HEK293 (cell line): ENCODE measurements at regions not wholly inside any gene's neighbourhood (a gene's known extent, or its start where the extent isn't known, plus 50 kb on each side); places are given as distances from the start of the nearest gene placed in this dataset.

ENCODE experiments used
- BCL11A ChIP-seq: fragments of 450-650 bp; formaldehyde crosslinking; IDR thresholded peaks from 2 replicates; pipeline ENCODE4 v1.5.1; 2016; ENCODE audit warnings: low read depth, missing biosample characterization, missing genetic modification characterization
- KLF10 ChIP-seq: fragments of 450-650 bp; IDR thresholded peaks from 2 replicates; pipeline ENCODE4 v1.5.1; 2018; ENCODE audit warnings: missing biosample characterization, mild to moderate bottlenecking, missing genetic modification characterization
- KLF16 ChIP-seq: fragments of 450-650 bp; formaldehyde crosslinking; IDR thresholded peaks from 2 replicates; pipeline ENCODE4 v1.5.1; 2017; ENCODE audit warnings: missing biosample characterization, missing genetic modification characterization
- OSR2 ChIP-seq: fragments of 450-650 bp; formaldehyde crosslinking; IDR thresholded peaks from 2 replicates; pipeline ENCODE4 v1.5.1; 2016; ENCODE audit warnings: missing biosample characterization, missing genetic modification characterization
- ZBTB7A ChIP-seq: fragments of 450-650 bp; formaldehyde crosslinking; IDR thresholded peaks from 2 replicates; pipeline ENCODE4 v1.5.1; 2016; ENCODE audit warnings: low read depth, missing biosample characterization, missing genetic modification characterization
- ZIC2 ChIP-seq: fragments of 450-650 bp; formaldehyde crosslinking; IDR thresholded peaks from 2 replicates; pipeline ENCODE4 v1.5.1; 2016; ENCODE audit warnings: missing biosample characterization, missing genetic modification characterization
- ZNF175 ChIP-seq: fragments of 450-650 bp; formaldehyde crosslinking; IDR thresholded peaks from 2 replicates; pipeline ENCODE4 v1.5.1; 2016; ENCODE audit warnings: missing biosample characterization, missing genetic modification characterization
- ZNF239 ChIP-seq: fragments of 450-650 bp; formaldehyde crosslinking; IDR thresholded peaks from 2 replicates; pipeline ENCODE4 v1.5.1; 2016; ENCODE audit warnings: missing biosample characterization, missing genetic modification characterization
- ZNF530 ChIP-seq: fragments of 450-650 bp; formaldehyde crosslinking; IDR thresholded peaks from 2 replicates; pipeline ENCODE4 v1.5.1; 2016; ENCODE audit warnings: low read depth, missing biosample characterization, missing genetic modification characterization
- ZNF776 ChIP-seq: fragments of 450-650 bp; formaldehyde crosslinking; IDR thresholded peaks from 2 replicates; pipeline ENCODE4 v1.5.0; 2017; ENCODE audit warnings: missing biosample characterization, missing genetic modification characterization, borderline replicate concordance
- TF ChIP-seq, protein P1 (sequence below): fragments of 450-650 bp; formaldehyde crosslinking; IDR thresholded peaks from 2 replicates; pipeline ENCODE4 v1.5.1; 2016; ENCODE audit warnings: missing biosample characterization, missing genetic modification characterization
- TF ChIP-seq, protein P2 (sequence below): fragments of 450-650 bp; formaldehyde crosslinking; optimal IDR thresholded peaks from 2 replicates; pipeline ENCODE3; 2016; ENCODE audit warnings: missing biosample characterization, mild to moderate bottlenecking, missing genetic modification characterization

DNA sequence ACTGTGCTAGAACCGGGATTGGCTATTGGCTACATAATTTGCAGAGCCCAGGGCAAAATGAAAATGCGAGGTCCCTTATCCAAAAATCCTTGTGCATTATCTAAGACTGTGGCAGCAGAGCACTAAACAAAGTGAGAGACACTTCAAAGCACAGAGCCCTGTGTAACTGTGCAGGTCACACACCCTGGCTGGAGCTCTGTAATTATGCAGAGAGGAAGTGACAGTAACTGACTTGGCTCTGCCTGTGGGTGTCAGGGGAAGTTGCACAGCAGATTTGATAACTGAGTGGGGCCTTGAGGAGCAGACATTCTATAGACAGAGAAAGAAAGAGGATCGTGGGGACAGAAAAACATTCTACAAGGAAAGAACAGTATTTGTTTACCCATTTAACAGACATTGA is 173.5 kb upstream of the FMR1 start:
- TF ChIP-seq KLF10 (no peak), ZNF239 (tag by site-specific recombination) (no peak), BCL11A (no peak), ZIC2 (tag by site-specific recombination) (no peak), ZBTB7A (tag by site-specific recombination) (no peak), ZNF175 (tag by site-specific recombination) (no peak), ZNF776 (tag by site-specific recombination) (no peak), OSR2 (no peak), KLF16 (tag by site-specific recombination) (no peak), ZNF530 (no peak)
- TF ChIP-seq, protein P1, sequence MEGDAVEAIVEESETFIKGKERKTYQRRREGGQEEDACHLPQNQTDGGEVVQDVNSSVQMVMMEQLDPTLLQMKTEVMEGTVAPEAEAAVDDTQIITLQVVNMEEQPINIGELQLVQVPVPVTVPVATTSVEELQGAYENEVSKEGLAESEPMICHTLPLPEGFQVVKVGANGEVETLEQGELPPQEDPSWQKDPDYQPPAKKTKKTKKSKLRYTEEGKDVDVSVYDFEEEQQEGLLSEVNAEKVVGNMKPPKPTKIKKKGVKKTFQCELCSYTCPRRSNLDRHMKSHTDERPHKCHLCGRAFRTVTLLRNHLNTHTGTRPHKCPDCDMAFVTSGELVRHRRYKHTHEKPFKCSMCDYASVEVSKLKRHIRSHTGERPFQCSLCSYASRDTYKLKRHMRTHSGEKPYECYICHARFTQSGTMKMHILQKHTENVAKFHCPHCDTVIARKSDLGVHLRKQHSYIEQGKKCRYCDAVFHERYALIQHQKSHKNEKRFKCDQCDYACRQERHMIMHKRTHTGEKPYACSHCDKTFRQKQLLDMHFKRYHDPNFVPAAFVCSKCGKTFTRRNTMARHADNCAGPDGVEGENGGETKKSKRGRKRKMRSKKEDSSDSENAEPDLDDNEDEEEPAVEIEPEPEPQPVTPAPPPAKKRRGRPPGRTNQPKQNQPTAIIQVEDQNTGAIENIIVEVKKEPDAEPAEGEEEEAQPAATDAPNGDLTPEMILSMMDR, result no peak
- TF ChIP-seq, protein P2, sequence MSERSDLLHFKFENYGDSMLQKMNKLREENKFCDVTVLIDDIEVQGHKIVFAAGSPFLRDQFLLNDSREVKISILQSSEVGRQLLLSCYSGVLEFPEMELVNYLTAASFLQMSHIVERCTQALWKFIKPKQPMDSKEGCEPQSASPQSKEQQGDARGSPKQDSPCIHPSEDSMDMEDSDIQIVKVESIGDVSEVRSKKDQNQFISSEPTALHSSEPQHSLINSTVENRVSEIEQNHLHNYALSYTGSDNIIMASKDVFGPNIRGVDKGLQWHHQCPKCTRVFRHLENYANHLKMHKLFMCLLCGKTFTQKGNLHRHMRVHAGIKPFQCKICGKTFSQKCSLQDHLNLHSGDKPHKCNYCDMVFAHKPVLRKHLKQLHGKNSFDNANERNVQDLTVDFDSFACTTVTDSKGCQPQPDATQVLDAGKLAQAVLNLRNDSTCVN, result no peak
